Right atrium auricular region (tissue), 2 donors: ENCODE measurements at regions not wholly inside any gene's neighbourhood (a gene's known extent, or its start where the extent isn't known, plus 50 kb on each side); places are given as distances from the start of the nearest gene placed in this dataset.

Experiments used
- DNase-seq: peaks from one replicate; pipeline ENCODE4 v3.0.0-alpha.2; 2019; ENCODE audit warnings: low spot score
- H3K27ac ChIP-seq, 2 donors: fragments of 200-600 bp; sonication (generic); 1 replicate in 1 of 2; 2 replicates in 1 of 2; pipeline ENCODE4 v1.5.1; 2016 to 2019
- H3K27me3 ChIP-seq, 2 donors: fragments of 200-600 bp; sonication (generic); one replicate each; pipeline versions ENCODE4 v1.5.1 to v1.6.0; 2017 to 2019
- H3K36me3 ChIP-seq: fragments of 200-600 bp; sonication (generic); one replicate; pipeline ENCODE4 v1.5.1; 2016
- H3K4me1 ChIP-seq, 2 donors: fragments of 200-600 bp; sonication (generic); one replicate each; pipeline versions ENCODE4 v1.5.1 to v1.6.0; 2017 to 2019
- H3K4me3 ChIP-seq, 2 donors: fragments of 200-600 bp; sonication (generic); 1 replicate in 1 of 2; 2 replicates in 1 of 2; pipeline ENCODE4 v1.5.1; 2017 to 2019; ENCODE audit warnings: mild to moderate bottlenecking in 1 of 2, moderate library complexity in 1 of 2
- H3K9me3 ChIP-seq, 2 donors: fragments of 200-600 bp; sonication (generic); one replicate each; pipeline ENCODE4 v1.5.1; 2019
- CTCF ChIP-seq, 2 donors: fragments of 200-600 bp; sonication (generic); IDR thresholded peaks; one replicate each; pipeline ENCODE4 v1.5.1; 2019; ENCODE audit warnings: antibody characterized with exemption in 2 of 2

- Histone ChIP-seq H3K27ac (no peak overlapping the region), H3K4me3 (no peak overlapping the region)
- no peak for DNase-seq
Observed at GRCh38 chr2:105573490-105573889, 171.2 kb upstream of the NCK2 start.

GRCh38 chr2:105571445-105571987 lies 172.7 kb upstream of the FHL2 start:
- no peaks in the 10 kb centered on the region for H3K9me3 ChIP-seq
- H3K4me1 ChIP-seq, result peaks cover 0 to 6% of the 10 kb centered on the region in 2 donors
- no peaks in the 10 kb centered on the region for H3K27me3 ChIP-seq
- no peak overlapping the region for H3K4me3 ChIP-seq
- peak overlapping the region in 1 of 2 donors; percentile 29 for H3K27ac ChIP-seq
- DNase-seq, result no peak
- H3K36me3 ChIP-seq, result no peaks in the 10 kb centered on the region
- no peak for TF ChIP-seq CTCF (IDR thresholded peaks at IDR 0.05)

More at GRCh38 chr2:105573490-105573889, 171.2 kb upstream of the NCK2 start:
- Histone ChIP-seq H3K9me3 (no peaks in the 10 kb centered on the region), H3K4me1 (peaks cover 0 to 8% of the 10 kb centered on the region in 2 donors), H3K27me3 (no peaks in the 10 kb centered on the region), H3K36me3 (no peaks in the 10 kb centered on the region)
- TF ChIP-seq CTCF (IDR thresholded peaks at IDR 0.05), result no peak

GRCh38 chr2:105570757-105571156 lies 171.9 kb upstream of the FHL2 start:
- H3K27me3 ChIP-seq, result no peaks in the 10 kb centered on the region
- H3K4me1 ChIP-seq, result peaks cover 0 to 6% of the 10 kb centered on the region in 2 donors
- H3K4me3 ChIP-seq, result no peak overlapping the region
- H3K36me3 ChIP-seq, result no peaks in the 10 kb centered on the region
- no peak for DNase-seq
- H3K27ac ChIP-seq, result no peak overlapping the region
- no peak for TF ChIP-seq CTCF (IDR thresholded peaks at IDR 0.05)
- no peaks in the 10 kb centered on the region for H3K9me3 ChIP-seq

- no peaks in the 10 kb centered on the region for H3K36me3 ChIP-seq
- DNase-seq, result no peak
- no peaks in the 10 kb centered on the region for H3K9me3 ChIP-seq
- peaks cover 0 to 6% of the 10 kb centered on the region in 2 donors for H3K4me1 ChIP-seq
- H3K27me3 ChIP-seq, result no peaks in the 10 kb centered on the region
- no peak overlapping the region for H3K27ac ChIP-seq
- no peak overlapping the region for H3K4me3 ChIP-seq
- no peak for TF ChIP-seq CTCF (IDR thresholded peaks at IDR 0.05)
Observed at GRCh38 chr2:105570326-105570725, 171.5 kb upstream of the FHL2 start.

- TF ChIP-seq CTCF (IDR thresholded peaks at IDR 0.05), result no peak
- H3K27ac ChIP-seq, result no peak overlapping the region
- H3K36me3 ChIP-seq, result no peaks in the 10 kb centered on the region
- no peaks in the 10 kb centered on the region for H3K27me3 ChIP-seq
- no peak for DNase-seq
- no peak overlapping the region for H3K4me3 ChIP-seq
- no peaks in the 10 kb centered on the region for H3K9me3 ChIP-seq
- peaks cover 0 to 6% of the 10 kb centered on the region in 2 donors for H3K4me1 ChIP-seq
Observed at GRCh38 chr2:105569606-105570005, 170.8 kb upstream of the FHL2 start.

GRCh38 chr2:105567996-105568494 lies 169.2 kb upstream of the FHL2 start:
- Histone ChIP-seq H3K27me3 (no peaks in the 10 kb centered on the region), H3K9me3 (no peaks in the 10 kb centered on the region), H3K4me1 (no peaks in the 10 kb centered on the region), H3K36me3 (no peaks in the 10 kb centered on the region), H3K4me3 (no peak overlapping the region), H3K27ac (no peak overlapping the region)
- DNase-seq, result no peak
- TF ChIP-seq CTCF (IDR thresholded peaks at IDR 0.05), result no peak
